ENCODE measurements at regions not wholly inside any gene's neighbourhood (a gene's known extent, or its start where the extent isn't known, plus 50 kb on each side); places are given as distances from the start of the nearest gene placed in this dataset.

- H3K4me3 ChIP-seq: no peak overlapping the region
- no peaks in the 10 kb centered on the region for H3K36me3 ChIP-seq
- no peak for TF ChIP-seq POLR2AphosphoS5 (IDR thresholded peaks at IDR 0.05)
- H3K27ac ChIP-seq: no peak overlapping the region
- intact Hi-C loops (cut with DNase I; ENCODE audit: low total_unique reads) (no loop called here), in situ Hi-C loops (cut with MboI; ENCODE audit: low pct_ligation_motif_present in 1 of 4, low pct_unique_long_range_greater_than_20kb in 1 of 4, low sequenced_read_pairs in 3 of 4) (no loop called here)
- DNase-seq: no peak
- no peaks in the 10 kb centered on the region for H3K27me3 ChIP-seq
- H3K9me3 ChIP-seq: no peaks in the 10 kb centered on the region
- no peaks in the 10 kb centered on the region for H3K4me1 ChIP-seq
- WGBS, 2 donors (ENCODE audit: low coverage in 1 of 2): 29 to 34% methylated on average over 2 of the region's 2 CpGs
Observed at GRCh38 chr5:121273833-121274433, 577.7 kb upstream of the FTMT start.

DNA sequence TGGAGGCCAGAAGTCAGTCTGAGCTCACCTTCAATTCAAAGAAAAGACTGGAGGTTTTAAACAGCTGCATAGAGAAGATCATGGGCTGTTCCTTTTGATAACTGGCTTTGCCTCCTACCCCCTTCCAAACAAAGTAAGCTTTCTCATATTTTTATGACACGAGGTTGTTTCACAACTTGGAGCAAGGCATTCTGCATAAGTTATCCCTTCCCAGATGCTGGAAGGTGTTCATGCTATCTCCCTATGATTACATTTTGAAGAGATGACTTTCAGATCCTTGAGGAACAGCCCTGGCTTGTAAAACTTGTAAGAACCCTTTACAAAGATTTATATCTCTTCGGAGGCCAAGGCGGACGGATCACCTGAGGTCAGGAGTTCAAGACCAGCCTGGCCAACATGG lies 571.9 kb upstream of the FTMT start:
- H3K36me3 ChIP-seq: no peaks in the 10 kb centered on the region
- no peaks in the 10 kb centered on the region for H3K4me1 ChIP-seq
- no peak overlapping the region for H3K4me3 ChIP-seq
- H3K27ac ChIP-seq: no peak overlapping the region
- TF ChIP-seq POLR2A (IDR thresholded peaks at IDR 0.05): no peak
- TF ChIP-seq, protein P1, sequence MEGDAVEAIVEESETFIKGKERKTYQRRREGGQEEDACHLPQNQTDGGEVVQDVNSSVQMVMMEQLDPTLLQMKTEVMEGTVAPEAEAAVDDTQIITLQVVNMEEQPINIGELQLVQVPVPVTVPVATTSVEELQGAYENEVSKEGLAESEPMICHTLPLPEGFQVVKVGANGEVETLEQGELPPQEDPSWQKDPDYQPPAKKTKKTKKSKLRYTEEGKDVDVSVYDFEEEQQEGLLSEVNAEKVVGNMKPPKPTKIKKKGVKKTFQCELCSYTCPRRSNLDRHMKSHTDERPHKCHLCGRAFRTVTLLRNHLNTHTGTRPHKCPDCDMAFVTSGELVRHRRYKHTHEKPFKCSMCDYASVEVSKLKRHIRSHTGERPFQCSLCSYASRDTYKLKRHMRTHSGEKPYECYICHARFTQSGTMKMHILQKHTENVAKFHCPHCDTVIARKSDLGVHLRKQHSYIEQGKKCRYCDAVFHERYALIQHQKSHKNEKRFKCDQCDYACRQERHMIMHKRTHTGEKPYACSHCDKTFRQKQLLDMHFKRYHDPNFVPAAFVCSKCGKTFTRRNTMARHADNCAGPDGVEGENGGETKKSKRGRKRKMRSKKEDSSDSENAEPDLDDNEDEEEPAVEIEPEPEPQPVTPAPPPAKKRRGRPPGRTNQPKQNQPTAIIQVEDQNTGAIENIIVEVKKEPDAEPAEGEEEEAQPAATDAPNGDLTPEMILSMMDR (IDR thresholded peaks at IDR 0.05): no peak
- no peak for TF ChIP-seq EP300 (IDR thresholded peaks at IDR 0.05; ENCODE audit: low read depth)
- TF ChIP-seq POLR2AphosphoS5 (IDR thresholded peaks at IDR 0.05): no peak
- no peak for DNase-seq
- no peaks in the 10 kb centered on the region for H3K9me3 ChIP-seq
- no peaks in the 10 kb centered on the region for H3K27me3 ChIP-seq
- intact Hi-C loops (cut with DNase I; ENCODE audit: low total_unique reads) (no loop called here), in situ Hi-C loops (cut with MboI; ENCODE audit: low pct_ligation_motif_present in 1 of 4, low pct_unique_long_range_greater_than_20kb in 1 of 4, low sequenced_read_pairs in 3 of 4) (no loop called here)
- 50 to 90% methylated on average over 1 to 4 of the region's 4 CpGs for WGBS, 2 donors (ENCODE audit: low coverage in 1 of 2)

GRCh38 chr5:121285801-121286521 lies 565.7 kb upstream of the FTMT start:
- H3K27ac ChIP-seq: no peak overlapping the region
- H3K9me3 ChIP-seq: no peaks in the 10 kb centered on the region
- H3K4me1 ChIP-seq: no peaks in the 10 kb centered on the region
- no peak overlapping the region for H3K4me3 ChIP-seq
- 74 to 82% methylated on average over 4 of the region's 4 CpGs for WGBS, 2 donors (ENCODE audit: low coverage in 1 of 2)
- no peak for DNase-seq
- no peaks in the 10 kb centered on the region for H3K36me3 ChIP-seq
- H3K27me3 ChIP-seq: no peaks in the 10 kb centered on the region
- intact Hi-C loops (cut with DNase I; ENCODE audit: low total_unique reads) (no loop called here), in situ Hi-C loops (cut with MboI; ENCODE audit: low pct_ligation_motif_present in 1 of 4, low pct_unique_long_range_greater_than_20kb in 1 of 4, low sequenced_read_pairs in 3 of 4) (no loop called here)
- TF ChIP-seq, protein P1 (IDR thresholded peaks at IDR 0.05): no peak
- TF ChIP-seq POLR2A (IDR thresholded peaks at IDR 0.05) (no peak), POLR2AphosphoS5 (IDR thresholded peaks at IDR 0.05) (no peak), EP300 (IDR thresholded peaks at IDR 0.05; ENCODE audit: low read depth) (no peak)

- TF ChIP-seq, protein P1 (IDR thresholded peaks at IDR 0.05): no peak
- TF ChIP-seq POLR2AphosphoS5 (IDR thresholded peaks at IDR 0.05) (no peak), POLR2A (IDR thresholded peaks at IDR 0.05) (no peak)
- WGBS, 2 donors (ENCODE audit: low coverage in 1 of 2): 73 to 75% methylated on average over 1 of the region's 1 CpG
- Histone ChIP-seq H3K36me3 (no peaks in the 10 kb centered on the region), H3K27me3 (no peaks in the 10 kb centered on the region), H3K9me3 (no peaks in the 10 kb centered on the region), H3K4me1 (no peaks in the 10 kb centered on the region), H3K27ac (no peak overlapping the region), H3K4me3 (no peak overlapping the region)
- in situ Hi-C loops (cut with MboI; ENCODE audit: low pct_ligation_motif_present in 1 of 4, low pct_unique_long_range_greater_than_20kb in 1 of 4, low sequenced_read_pairs in 3 of 4): no loop called here
- intact Hi-C loops (cut with DNase I; ENCODE audit: low total_unique reads): no loop called here
- no peak for DNase-seq
Observed at GRCh38 chr5:121288781-121289180, 562.9 kb upstream of the FTMT start.

Measured in transverse colon (tissue), 4 donors.